ENCODE measurements at regions not wholly inside any gene's neighbourhood (a gene's known extent, or its start where the extent isn't known, plus 50 kb on each side); places are given as distances from the start of the nearest gene placed in this dataset.

- no peak for TF ChIP-seq CTCF (IDR thresholded peaks at IDR 0.05)
Observed at GRCh38 chr2:149872638-149873150, 285.1 kb upstream of the MMADHC start.

GRCh38 chr2:149872041-149872440 is 284.5 kb upstream of the MMADHC start:
- H3K27me3 ChIP-seq (replicated peaks; ENCODE audit: insufficient read depth) = no peaks in the 10 kb centered on the region
- no peaks in the 10 kb centered on the region for H3K36me3 ChIP-seq
- no peaks in the 10 kb centered on the region for H3K9me3 ChIP-seq
- H3K27ac ChIP-seq = no peak overlapping the region
- no peaks in the 10 kb centered on the region for H3K4me1 ChIP-seq (ENCODE audit: control insufficient read depth in 1 of 2, low read depth in 2 of 2)
- no peak for TF ChIP-seq CTCF (IDR thresholded peaks at IDR 0.05)
- H3K4me3 ChIP-seq = no peak overlapping the region
- ATAC-seq (ENCODE audit: insufficient number of reproducible peaks, low FRiP score, low read depth) = no peak
- DNase-seq (ENCODE audit: low spot score) = no peak

More at GRCh38 chr2:149872638-149873150, 285.1 kb upstream of the MMADHC start:
- no peaks in the 10 kb centered on the region for H3K36me3 ChIP-seq
- H3K27me3 ChIP-seq (replicated peaks; ENCODE audit: insufficient read depth) = no peaks in the 10 kb centered on the region
- H3K4me3 ChIP-seq = no peak overlapping the region
- H3K4me1 ChIP-seq (ENCODE audit: control insufficient read depth in 1 of 2, low read depth in 2 of 2) = no peaks in the 10 kb centered on the region
- no peak overlapping the region for H3K27ac ChIP-seq
- no peaks in the 10 kb centered on the region for H3K9me3 ChIP-seq
- no peak for ATAC-seq (ENCODE audit: insufficient number of reproducible peaks, low FRiP score, low read depth)
- no peak for DNase-seq (ENCODE audit: low spot score)

- H3K4me3 ChIP-seq = no peak overlapping the region
- H3K4me1 ChIP-seq (ENCODE audit: control insufficient read depth in 1 of 2, low read depth in 2 of 2) = no peaks in the 10 kb centered on the region
- ATAC-seq (ENCODE audit: insufficient number of reproducible peaks, low FRiP score, low read depth) = no peak
- no peak overlapping the region for H3K27ac ChIP-seq
- no peak for DNase-seq (ENCODE audit: low spot score)
- H3K27me3 ChIP-seq (replicated peaks; ENCODE audit: insufficient read depth) = no peaks in the 10 kb centered on the region
- no peak for TF ChIP-seq CTCF (IDR thresholded peaks at IDR 0.05)
- H3K9me3 ChIP-seq = no peaks in the 10 kb centered on the region
- no peaks in the 10 kb centered on the region for H3K36me3 ChIP-seq
Observed at GRCh38 chr2:149871091-149871885, 283.7 kb upstream of the MMADHC start.

GRCh38 chr2:149863227-149863626 is 275.7 kb upstream of the MMADHC start:
- Histone ChIP-seq H3K9me3 (no peaks in the 10 kb centered on the region), H3K4me1 (ENCODE audit: control insufficient read depth in 1 of 2, low read depth in 2 of 2) (peaks cover under 1 to 23% of the 10 kb centered on the region in 2 donors), H3K36me3 (no peaks in the 10 kb centered on the region), H3K4me3 (no peak overlapping the region), H3K27me3 (replicated peaks; ENCODE audit: insufficient read depth) (no peaks in the 10 kb centered on the region), H3K27ac (no peak overlapping the region)
- no peak for TF ChIP-seq CTCF (IDR thresholded peaks at IDR 0.05)
- DNase-seq (ENCODE audit: low spot score) (no peak), ATAC-seq (ENCODE audit: insufficient number of reproducible peaks, low FRiP score, low read depth) (no peak)

GRCh38 chr2:149861034-149861433 is 273.5 kb upstream of the MMADHC start:
- Histone ChIP-seq H3K4me3 (no peak overlapping the region), H3K4me1 (ENCODE audit: control insufficient read depth in 1 of 2, low read depth in 2 of 2) (peaks cover 4 to 25% of the 10 kb centered on the region in 2 donors), H3K36me3 (no peaks in the 10 kb centered on the region), H3K27ac (peak overlapping the region in 1 of 2 donors; percentile 15), H3K27me3 (replicated peaks; ENCODE audit: insufficient read depth) (no peaks in the 10 kb centered on the region), H3K9me3 (no peaks in the 10 kb centered on the region)
- no peak for TF ChIP-seq CTCF (IDR thresholded peaks at IDR 0.05)
- DNase-seq (ENCODE audit: low spot score) (no peak), ATAC-seq (ENCODE audit: insufficient number of reproducible peaks, low FRiP score, low read depth) (no peak)

All from thoracic aorta (tissue), 2 donors.